ENCODE measurements at regions not wholly inside any gene's neighbourhood (a gene's known extent, or its start where the extent isn't known, plus 50 kb on each side); places are given as distances from the start of the nearest gene placed in this dataset.
"Not testable (repeated sequence)": the region's sequence is repeated elsewhere in the genome, so short reads cannot be mapped to it uniquely, and the experiment has no call there.

GRCh38 chr9:103242486-103242885 is 247.4 kb downstream of the CYLC2 start:
- no peak for DNase-seq

GRCh38 chr9:103243553-103243952 is 248.4 kb downstream of the CYLC2 start:
- DNase-seq, result no peak

- no peak for DNase-seq
Observed at GRCh38 chr9:103245369-103245768, 250.2 kb downstream of the CYLC2 start.

GRCh38 chr9:103261951-103262350 is 266.8 kb downstream of the CYLC2 start:
- no peak for DNase-seq

- DNase-seq, result no peak
Observed at GRCh38 chr9:103266064-103266463, 270.9 kb downstream of the CYLC2 start.

GRCh38 chr9:103277240-103277639 is 282.1 kb downstream of the CYLC2 start:
- DNase-seq, result no peak

GRCh38 chr9:103281126-103281525 is 286.0 kb downstream of the CYLC2 start:
- no peak for DNase-seq

GRCh38 chr9:103287361-103287760 is 292.2 kb downstream of the CYLC2 start:
- DNase-seq, result no peak

- no peak for DNase-seq
Observed at GRCh38 chr9:103296189-103296588, 301.1 kb downstream of the CYLC2 start.

- DNase-seq, result no peak
Observed at GRCh38 chr9:103301051-103301450, 305.9 kb downstream of the CYLC2 start.

- DNase-seq, result no peak
Observed at GRCh38 chr9:103304797-103305196, 309.7 kb downstream of the CYLC2 start.

- no peak for DNase-seq
Observed at GRCh38 chr9:103319979-103320378, 324.8 kb downstream of the CYLC2 start.

GRCh38 chr9:103323699-103324098 is 328.6 kb downstream of the CYLC2 start:
- no peak for DNase-seq

- no peak for DNase-seq
Observed at GRCh38 chr9:103335461-103335860, 340.3 kb downstream of the CYLC2 start.

GRCh38 chr9:103355000-103355399 is 359.9 kb downstream of the CYLC2 start:
- DNase-seq, result no peak

GRCh38 chr9:103357980-103358379 is 362.8 kb downstream of the CYLC2 start:
- DNase-seq, result not testable (repeated sequence)

GRCh38 chr9:103361906-103362305 is 366.8 kb downstream of the CYLC2 start:
- DNase-seq, result no peak

GRCh38 chr9:103362986-103363385 is 367.9 kb downstream of the CYLC2 start:
- no peak for DNase-seq

- no peak for DNase-seq
Observed at GRCh38 chr9:103364753-103365152, 369.6 kb downstream of the CYLC2 start.

- no peak for DNase-seq
Observed at GRCh38 chr9:103371152-103371551, 376.0 kb downstream of the CYLC2 start.

- no peak for DNase-seq
Observed at GRCh38 chr9:103372828-103373227, 377.7 kb downstream of the CYLC2 start.

- DNase-seq, result no peak
Observed at GRCh38 chr9:103377667-103378066, 382.5 kb downstream of the CYLC2 start.

- DNase-seq, result peak; percentile 22
Observed at GRCh38 chr9:103397868-103398600, 402.9 kb downstream of the CYLC2 start.

GRCh38 chr9:103399535-103399934 is 404.4 kb downstream of the CYLC2 start:
- DNase-seq, result no peak

- DNase-seq, result no peak
Observed at GRCh38 chr9:103407260-103407659, 412.1 kb downstream of the CYLC2 start.

Measured in CD4-positive, alpha-beta T cell treated with Interleukin-17A for 1 hour (primary cell).